Type B pancreatic cell (in vitro differentiated cells): ENCODE measurements at regions not wholly inside any gene's neighbourhood (a gene's known extent, or its start where the extent isn't known, plus 50 kb on each side); places are given as distances from the start of the nearest gene placed in this dataset.
"Not testable (repeated sequence)": the region's sequence is repeated elsewhere in the genome, so short reads cannot be mapped to it uniquely, and the experiment has no call there.

ENCODE experiments used
- DNase-seq: peaks from one replicate; pipeline ENCODE4 v3.0.0; 2021; ENCODE audit warnings: mixed read lengths; ENCODE audit not compliant: unreplicated experiment; ENCODE audit errors: extremely low spot score
- H3K27ac Mint-ChIP-seq: 2 replicates; pipeline ENCODE4 v1.8.0; 2021; ENCODE audit warnings: mild to moderate bottlenecking, mixed read lengths
- H3K27me3 Mint-ChIP-seq: 2 replicates; pipeline ENCODE4 v1.8.0; 2021; ENCODE audit warnings: mixed read lengths
- H3K36me3 Mint-ChIP-seq: 2 replicates; pipeline ENCODE4 v1.8.0; 2021; ENCODE audit warnings: mixed read lengths
- H3K4me1 Mint-ChIP-seq: one replicate; pipeline ENCODE4 v1.8.0; 2021; ENCODE audit warnings: mixed read lengths; ENCODE audit not compliant: unreplicated experiment
- H3K4me3 Mint-ChIP-seq: 2 replicates; pipeline ENCODE4 v1.8.0; 2021; ENCODE audit warnings: mild to moderate bottlenecking, mixed read lengths
- H3K9me3 Mint-ChIP-seq: 2 replicates; pipeline ENCODE4 v1.8.0; 2021; ENCODE audit warnings: mixed read lengths
- CTCF ChIP-seq: fragments of 200-600 bp; sonication (generic); conservative IDR thresholded peaks from 2 replicates; pipeline ENCODE4 v1.5.0; 2021; ENCODE audit warnings: antibody characterized with exemption, mild to moderate bottlenecking

DNA sequence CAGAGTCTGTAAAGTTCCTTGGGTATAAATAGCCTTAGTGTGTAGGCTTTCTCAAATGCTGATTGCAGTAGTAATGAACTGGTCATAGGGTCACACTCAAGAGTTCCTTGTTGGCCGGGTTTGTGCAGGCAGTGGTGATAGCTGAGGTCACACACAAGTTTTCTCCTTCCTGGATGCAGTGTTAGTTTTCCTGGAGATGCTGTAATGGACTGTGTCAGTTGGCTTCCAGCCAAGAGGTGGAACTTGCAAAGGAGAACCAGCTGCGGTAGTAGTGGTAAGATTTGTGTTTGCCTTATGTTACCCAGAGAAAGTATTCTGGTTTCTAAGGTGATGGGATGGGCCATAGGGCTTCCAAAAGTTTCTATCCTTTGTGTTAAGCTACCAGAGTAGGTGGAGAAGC is 409.8 kb upstream of the FRG1 start:
- H3K4me1 Mint-ChIP-seq = no peaks in the 10 kb centered on the region
- H3K4me3 Mint-ChIP-seq = no peak overlapping the region
- no peak for DNase-seq
- peaks cover 13% of the 10 kb centered on the region for H3K9me3 Mint-ChIP-seq
- H3K27me3 Mint-ChIP-seq = no peaks in the 10 kb centered on the region
- H3K27ac Mint-ChIP-seq = no peak overlapping the region
- no peak for TF ChIP-seq CTCF
- no peaks in the 10 kb centered on the region for H3K36me3 Mint-ChIP-seq

DNA sequence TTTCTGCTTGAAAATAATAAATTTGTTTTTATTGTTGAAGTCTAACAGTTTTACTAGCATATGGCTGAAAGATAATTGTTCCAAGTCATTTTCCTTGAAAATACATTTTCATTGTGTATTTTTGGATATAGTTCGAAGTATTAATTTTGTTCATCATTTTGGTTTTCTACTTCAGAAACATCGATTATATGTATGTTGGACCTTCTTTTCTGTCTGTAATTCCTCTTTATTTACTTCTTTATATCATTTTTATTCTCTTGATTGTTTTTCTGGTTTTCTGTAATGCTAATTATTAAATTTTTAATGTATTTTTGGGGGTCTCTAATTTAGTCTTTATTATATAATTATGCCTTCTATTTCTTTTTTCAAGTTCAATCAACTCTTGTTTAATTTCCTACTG is 407.1 kb upstream of the FRG1 start:
- no peaks in the 10 kb centered on the region for H3K4me1 Mint-ChIP-seq
- H3K27me3 Mint-ChIP-seq = no peaks in the 10 kb centered on the region
- TF ChIP-seq CTCF = no peak
- no peaks in the 10 kb centered on the region for H3K36me3 Mint-ChIP-seq
- H3K9me3 Mint-ChIP-seq = peaks cover 9% of the 10 kb centered on the region
- no peak overlapping the region for H3K27ac Mint-ChIP-seq
- H3K4me3 Mint-ChIP-seq = no peak overlapping the region
- no peak for DNase-seq

DNA sequence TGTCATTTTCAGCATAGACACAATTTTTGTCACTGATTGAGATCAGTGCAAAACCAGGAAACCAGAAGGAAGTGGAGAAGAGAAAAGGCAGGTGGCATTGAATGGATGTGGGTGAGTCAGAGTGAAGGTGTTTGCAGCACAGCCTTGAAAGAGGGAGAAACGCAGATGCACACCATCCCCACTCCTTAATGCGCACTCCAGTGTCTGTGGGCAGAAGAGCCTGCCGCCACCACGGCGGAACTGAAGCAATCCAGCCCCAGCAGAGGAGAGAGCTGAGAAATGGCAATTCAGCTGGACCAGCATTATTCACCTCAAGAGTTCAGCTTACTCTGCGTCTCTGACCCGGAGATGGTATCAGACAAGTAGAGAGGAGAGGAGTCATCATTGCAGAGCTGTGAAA is 393.1 kb upstream of the FRG1 start:
- DNase-seq = no peak
- no peak overlapping the region for H3K4me3 Mint-ChIP-seq
- no peaks in the 10 kb centered on the region for H3K27me3 Mint-ChIP-seq
- no peaks in the 10 kb centered on the region for H3K9me3 Mint-ChIP-seq
- no peak overlapping the region for H3K27ac Mint-ChIP-seq
- peaks cover 5% of the 10 kb centered on the region for H3K4me1 Mint-ChIP-seq
- TF ChIP-seq CTCF = no peak
- no peaks in the 10 kb centered on the region for H3K36me3 Mint-ChIP-seq

GRCh38 chr4:189548484-189549125 is 392.1 kb upstream of the FRG1 start:
- no peaks in the 10 kb centered on the region for H3K36me3 Mint-ChIP-seq
- peaks cover 5% of the 10 kb centered on the region for H3K4me1 Mint-ChIP-seq
- no peak for DNase-seq
- no peak overlapping the region for H3K4me3 Mint-ChIP-seq
- no peaks in the 10 kb centered on the region for H3K9me3 Mint-ChIP-seq
- H3K27me3 Mint-ChIP-seq = no peaks in the 10 kb centered on the region
- no peak overlapping the region for H3K27ac Mint-ChIP-seq
- TF ChIP-seq CTCF = no peak

- not testable (repeated sequence) for DNase-seq, H3K4me1 Mint-ChIP-seq, H3K9me3 Mint-ChIP-seq
Observed at GRCh38 chr4:189551931-189552670, 388.6 kb upstream of the FRG1 start.

GRCh38 chr4:189560605-189561004 is 380.1 kb upstream of the FRG1 start:
- not testable (repeated sequence) for H3K9me3 Mint-ChIP-seq, H3K27ac Mint-ChIP-seq, H3K27me3 Mint-ChIP-seq

More at GRCh38 chr4:189551931-189552670, 388.6 kb upstream of the FRG1 start:
- not testable (repeated sequence) for H3K36me3 Mint-ChIP-seq, H3K4me3 Mint-ChIP-seq, H3K27ac Mint-ChIP-seq, H3K27me3 Mint-ChIP-seq

GRCh38 chr4:189563751-189564150 is 376.9 kb upstream of the FRG1 start:
- H3K27me3 Mint-ChIP-seq, DNase-seq, H3K36me3 Mint-ChIP-seq, H3K4me3 Mint-ChIP-seq, H3K27ac Mint-ChIP-seq, H3K9me3 Mint-ChIP-seq, H3K4me1 Mint-ChIP-seq: not testable (repeated sequence)

More at GRCh38 chr4:189560605-189561004, 380.1 kb upstream of the FRG1 start:
- not testable (repeated sequence) for H3K4me1 Mint-ChIP-seq, H3K4me3 Mint-ChIP-seq, H3K36me3 Mint-ChIP-seq, DNase-seq

GRCh38 chr4:189566271-189566670 is 374.4 kb upstream of the FRG1 start:
- DNase-seq, H3K9me3 Mint-ChIP-seq, H3K4me1 Mint-ChIP-seq, H3K27ac Mint-ChIP-seq, H3K36me3 Mint-ChIP-seq, H3K4me3 Mint-ChIP-seq, H3K27me3 Mint-ChIP-seq: not testable (repeated sequence)

DNA sequence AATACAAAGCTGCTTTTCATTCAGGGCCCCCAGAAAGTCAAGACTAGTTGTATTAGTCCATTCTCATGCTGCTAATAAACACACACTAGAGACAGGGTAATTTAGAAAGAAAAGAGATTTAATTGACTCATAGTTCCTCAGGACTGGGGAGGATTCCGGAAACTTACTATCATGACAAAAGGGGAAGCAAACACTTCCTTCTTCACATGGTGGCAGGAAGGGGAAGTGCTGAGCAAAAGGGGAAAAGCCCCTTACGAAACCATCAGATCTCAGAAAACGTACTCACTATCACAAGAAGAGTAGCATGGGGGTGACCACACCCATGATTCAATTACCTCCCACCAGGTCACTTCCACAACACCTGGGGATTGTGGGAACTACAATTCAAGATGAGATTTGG is 373.8 kb upstream of the FRG1 start:
- H3K9me3 Mint-ChIP-seq, H3K4me1 Mint-ChIP-seq, H3K36me3 Mint-ChIP-seq, H3K27me3 Mint-ChIP-seq, H3K27ac Mint-ChIP-seq, DNase-seq, H3K4me3 Mint-ChIP-seq: not testable (repeated sequence)

DNA sequence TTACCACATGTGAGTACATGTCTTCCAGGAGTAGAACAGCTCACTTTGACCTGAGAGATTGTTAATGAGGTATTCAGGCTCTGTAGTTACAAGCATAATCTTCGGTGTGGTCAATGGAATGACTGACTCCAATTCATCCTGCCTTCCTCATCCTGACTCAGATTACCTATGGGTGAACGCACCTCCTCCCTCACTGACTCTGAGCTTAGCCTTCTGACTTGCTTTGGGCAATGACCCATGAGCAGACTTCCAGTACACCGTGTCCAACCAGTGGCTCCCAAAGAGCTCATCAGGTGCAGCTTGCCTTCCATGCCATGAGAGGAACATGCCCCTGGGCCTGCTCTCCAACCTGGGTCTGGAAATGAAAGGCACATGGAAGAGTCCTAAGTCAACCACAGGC is 361.0 kb upstream of the FRG1 start:
- H3K9me3 Mint-ChIP-seq, H3K4me1 Mint-ChIP-seq, H3K27ac Mint-ChIP-seq, H3K36me3 Mint-ChIP-seq, DNase-seq, H3K4me3 Mint-ChIP-seq, H3K27me3 Mint-ChIP-seq: not testable (repeated sequence)
